ENCODE measurements at regions not wholly inside any gene's neighbourhood (a gene's known extent, or its start where the extent isn't known, plus 50 kb on each side); places are given as distances from the start of the nearest gene placed in this dataset.

GRCh38 chr22:34243023-34243422 is 322.7 kb upstream of the LARGE1 start:
- Histone ChIP-seq H3K36me3 (no peaks in the 10 kb centered on the region), H3K4me1 (no peaks in the 10 kb centered on the region), H3K9me3 (no peaks in the 10 kb centered on the region), H3K27me3 (no peaks in the 10 kb centered on the region), H3K27ac (no peak overlapping the region), H3K4me3 (no peak overlapping the region)
- TF ChIP-seq CTCF (IDR thresholded peaks at IDR 0.05) = no peak
- intact Hi-C loops (cut with DNase I; ENCODE audit: low total_unique reads) = no loop called here
- DNase-seq = no peak

- intact Hi-C loops (cut with DNase I; ENCODE audit: low total_unique reads) = no loop called here
- DNase-seq = no peak
- Histone ChIP-seq H3K36me3 (no peaks in the 10 kb centered on the region), H3K27ac (no peak overlapping the region), H3K9me3 (peaks cover 0 to 8% (median 0%) of the 10 kb centered on the region in 3 donors), H3K27me3 (no peaks in the 10 kb centered on the region), H3K4me3 (no peak overlapping the region), H3K4me1 (no peaks in the 10 kb centered on the region)
- no peak for TF ChIP-seq CTCF (IDR thresholded peaks at IDR 0.05)
Measured at GRCh38 chr22:34255042-34255441, 334.8 kb upstream of the LARGE1 start.

- intact Hi-C loops (cut with DNase I; ENCODE audit: low total_unique reads) = no loop called here
- H3K36me3 ChIP-seq = no peaks in the 10 kb centered on the region
- no peak for TF ChIP-seq CTCF (IDR thresholded peaks at IDR 0.05)
- no peaks in the 10 kb centered on the region for H3K9me3 ChIP-seq
- H3K27ac ChIP-seq = no peak overlapping the region
- H3K4me3 ChIP-seq = no peak overlapping the region
- no peak for DNase-seq
- no peaks in the 10 kb centered on the region for H3K4me1 ChIP-seq
- no peaks in the 10 kb centered on the region for H3K27me3 ChIP-seq
Measured at GRCh38 chr22:34278121-34278520, 357.8 kb upstream of the LARGE1 start.

GRCh38 chr22:34281738-34282137 is 361.5 kb upstream of the LARGE1 start:
- Histone ChIP-seq H3K27me3 (no peaks in the 10 kb centered on the region), H3K9me3 (no peaks in the 10 kb centered on the region), H3K27ac (no peak overlapping the region), H3K4me3 (no peak overlapping the region), H3K36me3 (no peaks in the 10 kb centered on the region), H3K4me1 (no peaks in the 10 kb centered on the region)
- TF ChIP-seq CTCF (IDR thresholded peaks at IDR 0.05) = no peak
- intact Hi-C loops (cut with DNase I; ENCODE audit: low total_unique reads) = no loop called here
- DNase-seq = no peak

GRCh38 chr22:34283844-34284243 is 363.6 kb upstream of the LARGE1 start:
- TF ChIP-seq CTCF (IDR thresholded peaks at IDR 0.05) = no peak
- no peak for DNase-seq
- no peaks in the 10 kb centered on the region for H3K27me3 ChIP-seq
- intact Hi-C loops (cut with DNase I; ENCODE audit: low total_unique reads) = no loop called here
- H3K9me3 ChIP-seq = no peaks in the 10 kb centered on the region
- H3K4me1 ChIP-seq = no peaks in the 10 kb centered on the region
- no peak overlapping the region for H3K27ac ChIP-seq
- no peaks in the 10 kb centered on the region for H3K36me3 ChIP-seq
- H3K4me3 ChIP-seq = no peak overlapping the region

GRCh38 chr22:34293324-34293723 is 373.0 kb upstream of the LARGE1 start:
- no peak overlapping the region for H3K27ac ChIP-seq
- H3K9me3 ChIP-seq = peaks cover 0 to 3% (median 0%) of the 10 kb centered on the region in 3 donors
- H3K4me1 ChIP-seq = no peaks in the 10 kb centered on the region
- intact Hi-C loops (cut with DNase I; ENCODE audit: low total_unique reads) = no loop called here
- DNase-seq = no peak
- H3K27me3 ChIP-seq = no peaks in the 10 kb centered on the region
- H3K4me3 ChIP-seq = no peak overlapping the region
- TF ChIP-seq CTCF (IDR thresholded peaks at IDR 0.05) = no peak
- H3K36me3 ChIP-seq = no peaks in the 10 kb centered on the region

All from tibial artery (tissue), 4 donors.